BJ (cell line): ENCODE measurements at regions not wholly inside any gene's neighbourhood (a gene's known extent, or its start where the extent isn't known, plus 50 kb on each side); places are given as distances from the start of the nearest gene placed in this dataset.

Experiments used
- CTCF ChIA-PET: fragments of 350-600 bp; formaldehyde crosslinking; extraction: SDS; loops from one replicate; lab custom pipeline; 2021; ENCODE audit warnings: antibody characterized with exemption, inconsistent platforms; lab: Yijun Ruan, JAX
- POLR2A ChIA-PET: fragments of 300-600 bp; sonication (Branson Sonifier 250); formaldehyde crosslinking; extraction: SDS; loops from one replicate; lab custom pipeline; 2021; ENCODE audit warnings: antibody characterized with exemption; lab: Charles Lee
- DNase-seq: peaks from one replicate; pipeline ENCODE4 v3.0.0-alpha.2; 2011; ENCODE audit warnings: low read depth
- H3K27me3 ChIP-seq: 2 replicates; pipeline ENCODE4 v1.6.0; 2011; ENCODE audit warnings: low read length; ENCODE audit not compliant: control insufficient read depth, insufficient read depth
- H3K36me3 ChIP-seq: 2 replicates; pipeline ENCODE4 v1.5.1; 2011; ENCODE audit warnings: low read length; ENCODE audit not compliant: control insufficient read depth, insufficient read depth
- H3K4me3 ChIP-seq: 2 replicates; pipeline ENCODE4 v1.5.1; 2011; ENCODE audit warnings: low read depth, mild to moderate bottlenecking, control low read depth, low read length
- TF ChIP-seq, protein P1 (sequence below): IDR thresholded peaks from 2 replicates; pipeline ENCODE4 v1.5.1; 2011; ENCODE audit warnings: low read depth, mild to moderate bottlenecking, control low read depth, inconsistent platforms, low read length, moderate library complexity; ENCODE audit not compliant: insufficient read depth

DNA sequence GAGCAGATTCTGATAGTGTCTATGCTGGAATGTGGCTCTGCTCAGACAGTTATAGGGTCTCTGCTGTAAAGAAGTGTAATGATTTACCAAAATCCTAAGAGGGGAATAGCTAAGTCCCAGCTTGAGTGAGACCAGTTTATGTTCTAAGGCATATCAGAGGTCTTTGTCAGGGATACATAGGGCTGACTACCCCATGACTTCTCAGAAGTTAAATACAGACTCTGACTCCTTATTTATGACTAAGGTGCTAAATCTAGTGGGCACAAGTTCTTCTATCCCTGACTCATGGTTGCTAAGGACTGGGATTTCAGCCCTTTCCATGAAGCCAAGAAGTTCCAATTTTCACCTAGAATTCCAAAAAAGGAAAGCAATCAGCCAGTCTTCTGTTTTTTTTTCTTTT is 192.6 kb upstream of the POU1F1 start:
- CTCF ChIA-PET, result no interaction called here
- TF ChIP-seq, protein P1, sequence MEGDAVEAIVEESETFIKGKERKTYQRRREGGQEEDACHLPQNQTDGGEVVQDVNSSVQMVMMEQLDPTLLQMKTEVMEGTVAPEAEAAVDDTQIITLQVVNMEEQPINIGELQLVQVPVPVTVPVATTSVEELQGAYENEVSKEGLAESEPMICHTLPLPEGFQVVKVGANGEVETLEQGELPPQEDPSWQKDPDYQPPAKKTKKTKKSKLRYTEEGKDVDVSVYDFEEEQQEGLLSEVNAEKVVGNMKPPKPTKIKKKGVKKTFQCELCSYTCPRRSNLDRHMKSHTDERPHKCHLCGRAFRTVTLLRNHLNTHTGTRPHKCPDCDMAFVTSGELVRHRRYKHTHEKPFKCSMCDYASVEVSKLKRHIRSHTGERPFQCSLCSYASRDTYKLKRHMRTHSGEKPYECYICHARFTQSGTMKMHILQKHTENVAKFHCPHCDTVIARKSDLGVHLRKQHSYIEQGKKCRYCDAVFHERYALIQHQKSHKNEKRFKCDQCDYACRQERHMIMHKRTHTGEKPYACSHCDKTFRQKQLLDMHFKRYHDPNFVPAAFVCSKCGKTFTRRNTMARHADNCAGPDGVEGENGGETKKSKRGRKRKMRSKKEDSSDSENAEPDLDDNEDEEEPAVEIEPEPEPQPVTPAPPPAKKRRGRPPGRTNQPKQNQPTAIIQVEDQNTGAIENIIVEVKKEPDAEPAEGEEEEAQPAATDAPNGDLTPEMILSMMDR, result no peak
- H3K36me3 ChIP-seq, result no peaks in the 10 kb centered on the region
- H3K4me3 ChIP-seq, result no peak overlapping the region
- POLR2A ChIA-PET, result no interaction called here
- H3K27me3 ChIP-seq, result no peaks in the 10 kb centered on the region
- DNase-seq, result no peak

DNA sequence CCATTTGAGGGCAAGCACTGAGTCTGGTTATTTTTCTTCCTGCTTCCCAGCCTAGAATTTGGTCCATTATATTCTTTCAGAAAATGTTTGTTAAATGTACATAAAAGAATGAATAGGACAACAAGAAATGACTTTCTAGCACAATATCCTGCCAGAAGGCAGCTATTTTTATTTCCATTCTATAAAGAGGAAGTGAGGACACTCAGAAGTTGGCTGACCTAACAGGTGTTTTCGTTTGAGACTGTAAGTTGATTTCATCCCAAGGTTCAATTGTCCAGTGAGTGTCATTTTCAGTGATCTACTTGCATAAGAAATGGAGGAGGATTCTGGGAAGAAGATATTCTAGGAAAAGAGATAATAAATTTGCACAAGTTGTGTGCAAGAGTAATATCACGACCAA is 191.9 kb upstream of the POU1F1 start:
- POLR2A ChIA-PET, result no interaction called here
- CTCF ChIA-PET, result no interaction called here
- no peak overlapping the region for H3K4me3 ChIP-seq
- DNase-seq, result no peak
- TF ChIP-seq, protein P1, result no peak
- H3K36me3 ChIP-seq, result no peaks in the 10 kb centered on the region
- no peaks in the 10 kb centered on the region for H3K27me3 ChIP-seq

DNA sequence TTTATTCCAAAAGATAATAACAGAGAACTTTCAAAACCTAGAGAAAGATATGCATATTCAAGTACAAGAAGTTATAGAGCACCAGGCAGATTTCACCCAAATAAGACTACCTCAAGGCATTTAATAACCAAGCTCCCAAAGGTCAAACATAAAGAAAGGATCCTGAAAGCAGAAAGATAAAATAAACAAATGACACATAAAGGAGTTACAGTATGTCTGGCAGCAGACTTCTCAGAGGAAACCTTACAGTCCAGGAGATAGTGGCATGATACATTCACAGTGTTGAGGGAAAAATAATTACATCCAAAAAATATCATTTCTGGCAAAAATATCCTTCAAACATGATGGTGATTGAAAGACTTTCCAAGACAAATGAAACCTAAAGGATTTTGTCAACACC is 185.8 kb upstream of the POU1F1 start:
- no peak for DNase-seq
- CTCF ChIA-PET, result no interaction called here
- TF ChIP-seq, protein P1, result no peak

DNA sequence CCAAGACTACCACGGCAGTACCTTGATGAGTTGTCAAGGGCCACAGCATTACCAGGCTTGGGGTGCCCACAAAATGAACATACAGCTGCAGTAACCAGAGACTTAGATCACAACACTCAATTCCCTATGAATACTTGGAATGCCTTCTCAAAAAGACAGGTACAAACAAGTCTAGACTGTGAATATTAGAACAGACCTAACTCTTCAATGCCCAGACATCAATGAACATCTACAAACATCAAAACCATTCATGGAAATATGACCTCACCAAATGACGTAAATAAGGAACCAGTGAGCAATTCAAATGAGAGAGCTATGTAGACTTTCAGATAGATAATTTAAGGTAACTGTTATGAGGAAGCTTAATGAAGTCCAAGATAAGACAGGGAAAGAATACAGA is 185.1 kb upstream of the POU1F1 start:
- Histone ChIP-seq H3K27me3 (no peaks in the 10 kb centered on the region), H3K4me3 (no peak overlapping the region), H3K36me3 (no peaks in the 10 kb centered on the region)
- no peak for DNase-seq
- POLR2A ChIA-PET, result no interaction called here
- TF ChIP-seq, protein P1, result no peak
- CTCF ChIA-PET, result no interaction called here

More for the DNA sequence above, 185.8 kb upstream of the POU1F1 start:
- Histone ChIP-seq H3K27me3 (no peaks in the 10 kb centered on the region), H3K36me3 (no peaks in the 10 kb centered on the region), H3K4me3 (no peak overlapping the region)
- POLR2A ChIA-PET, result no interaction called here

DNA sequence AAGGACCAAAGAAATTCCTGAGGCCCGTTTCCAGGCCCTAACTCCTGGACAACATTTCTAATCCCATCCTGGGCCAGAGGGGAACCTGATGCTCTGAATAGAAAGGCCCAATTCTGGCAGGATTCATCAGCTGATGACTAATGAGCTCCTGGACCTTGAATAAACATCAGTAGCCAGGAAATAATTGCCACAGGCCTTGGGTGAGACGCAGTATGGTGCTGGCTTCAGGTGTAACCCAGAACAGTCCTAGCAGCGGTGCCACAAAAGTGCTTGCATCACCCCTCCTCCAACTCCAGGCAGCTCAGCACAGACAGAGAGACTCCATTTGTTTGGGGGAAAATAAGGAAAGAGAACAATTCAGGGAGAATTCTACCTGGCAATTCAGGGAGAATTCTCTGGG is 184.7 kb upstream of the POU1F1 start:
- POLR2A ChIA-PET, result no interaction called here
- Histone ChIP-seq H3K4me3 (no peak overlapping the region), H3K36me3 (no peaks in the 10 kb centered on the region), H3K27me3 (no peaks in the 10 kb centered on the region)
- DNase-seq, result no peak
- TF ChIP-seq, protein P1, result no peak
- CTCF ChIA-PET, result no interaction called here
